Fibroblast of lung (primary cell): ENCODE measurements at regions not wholly inside any gene's neighbourhood (a gene's known extent, or its start where the extent isn't known, plus 50 kb on each side); places are given as distances from the start of the nearest gene placed in this dataset.

Source experiments
- DNase-seq, 2 donors: peaks; one replicate each; pipeline versions ENCODE4 v3.0.0 to v3.0.0-alpha.2; 2010; ENCODE audit warnings: low read depth in 2 of 2
- H2AFZ ChIP-seq: 2 replicates; pipeline ENCODE4 v1.5.1; 2012; ENCODE audit warnings: low read length, control low read depth, inconsistent platforms
- H3K27ac ChIP-seq: 2 replicates; pipeline ENCODE4 v1.5.1; 2011; ENCODE audit warnings: low read length, control low read depth; ENCODE audit not compliant: insufficient read depth
- H3K27me3 ChIP-seq: 2 replicates; pipeline ENCODE4 v1.5.1; 2011; ENCODE audit warnings: mild to moderate bottlenecking, low read length; ENCODE audit not compliant: control insufficient read depth, insufficient read depth
- H3K36me3 ChIP-seq: 2 replicates; pipeline ENCODE4 v1.5.1; 2011; ENCODE audit warnings: low read length; ENCODE audit not compliant: control insufficient read depth, insufficient read depth
- H3K4me1 ChIP-seq: 2 replicates; pipeline ENCODE4 v1.5.1; 2011; ENCODE audit warnings: low read length; ENCODE audit not compliant: control insufficient read depth, insufficient read depth; ENCODE audit errors: extremely low read depth
- H3K4me2 ChIP-seq: 2 replicates; pipeline ENCODE4 v1.5.1; 2011; ENCODE audit warnings: low read length, control low read depth; ENCODE audit not compliant: insufficient read depth; ENCODE audit errors: extremely low read depth
- H3K4me3 ChIP-seq, 4 experiments: fragments of 200-600 bp in 1 of 4; sonication (generic) in 1 of 4; replicated peaks in 1 of 4; 2 replicates each; pipeline ENCODE4 v1.5.1; 2011 to 2016; ENCODE audit warnings: low read length in 4 of 4, low read depth in 3 of 4, mild to moderate bottlenecking in 3 of 4, control low read depth in 2 of 4, inconsistent platforms in 1 of 4, mixed read lengths in 1 of 4; ENCODE audit not compliant: insufficient read depth in 1 of 4; ENCODE audit errors: control extremely low read depth in 1 of 4
- H3K79me2 ChIP-seq: 2 replicates; pipeline ENCODE4 v1.5.1; 2012; ENCODE audit warnings: mild to moderate bottlenecking, low read length, inconsistent platforms; ENCODE audit not compliant: control insufficient read depth, insufficient read depth
- H3K9ac ChIP-seq: 2 replicates; pipeline ENCODE4 v1.5.1; 2011; ENCODE audit warnings: mild to moderate bottlenecking, low read length, control low read depth; ENCODE audit not compliant: insufficient read depth
- H3K9me3 ChIP-seq: 2 replicates; pipeline ENCODE4 v1.5.1; 2012; ENCODE audit warnings: low read depth, low read length; ENCODE audit not compliant: control insufficient read depth, insufficient read depth
- H4K20me1 ChIP-seq: 2 replicates; pipeline ENCODE4 v1.5.1; 2011; ENCODE audit warnings: low read length; ENCODE audit not compliant: control insufficient read depth, insufficient read depth; ENCODE audit errors: extremely low read depth
- CTCF ChIP-seq, 2 donors: IDR thresholded peaks in 1 of 2; conservative IDR thresholded peaks in 1 of 2; 1 replicate in 1 of 2; 2 replicates in 1 of 2; pipeline ENCODE4 v1.5.1; 2011 to 2012; ENCODE audit warnings: low read length in 2 of 2, control low read depth in 1 of 2, inconsistent platforms in 1 of 2, low read depth in 1 of 2, mild to moderate bottlenecking in 1 of 2
- EZH2 ChIP-seq: IDR thresholded peaks from 2 replicates; pipeline ENCODE4 v1.5.1; 2012; ENCODE audit warnings: low read length, control low read depth, mild to moderate bottlenecking; ENCODE audit errors: missing control alignments

- Histone ChIP-seq H3K4me3 (no peak overlapping the region), H3K36me3 (no peaks in the 10 kb centered on the region), H3K79me2 (no peaks in the 10 kb centered on the region), H4K20me1 (no peaks in the 10 kb centered on the region), H2AFZ (no peak overlapping the region), H3K27ac (no peak overlapping the region), H3K4me2 (no peak overlapping the region), H3K9me3 (no peaks in the 10 kb centered on the region), H3K27me3 (no peaks in the 10 kb centered on the region), H3K9ac (no peak overlapping the region), H3K4me1 (peaks cover 4% of the 10 kb centered on the region)
- peak in 1 of 2 donors; percentile 58 for DNase-seq
- TF ChIP-seq EZH2 (no peak), CTCF (conservative IDR thresholded peaks at IDR 0.05 in 1 of 2, IDR thresholded peaks at IDR 0.05 in 1 of 2; ENCODE audit: low read depth in 1 of 2, low read length in 2 of 2) (no peak)
These were observed 454.5 kb upstream of the JAG1 start for GRCh38 chr20:11128220-11128718.

- Histone ChIP-seq H3K27me3 (no peaks in the 10 kb centered on the region), H3K4me3 (no peak overlapping the region), H3K79me2 (no peaks in the 10 kb centered on the region), H3K9ac (no peak overlapping the region), H2AFZ (no peak overlapping the region), H3K4me2 (no peak overlapping the region), H4K20me1 (no peaks in the 10 kb centered on the region), H3K4me1 (peaks cover 4% of the 10 kb centered on the region), H3K9me3 (no peaks in the 10 kb centered on the region), H3K27ac (no peak overlapping the region), H3K36me3 (no peaks in the 10 kb centered on the region)
- no peak for DNase-seq
- TF ChIP-seq CTCF (conservative IDR thresholded peaks at IDR 0.05 in 1 of 2, IDR thresholded peaks at IDR 0.05 in 1 of 2; ENCODE audit: low read depth in 1 of 2, low read length in 2 of 2) (no peak), EZH2 (no peak)
These were observed 454.9 kb upstream of the JAG1 start for GRCh38 chr20:11128721-11129120.

- H3K27me3 ChIP-seq: no peaks in the 10 kb centered on the region
- peaks cover 4% of the 10 kb centered on the region for H3K4me1 ChIP-seq
- no peak overlapping the region for H3K4me3 ChIP-seq
- H3K4me2 ChIP-seq: no peak overlapping the region
- H3K9me3 ChIP-seq: no peaks in the 10 kb centered on the region
- no peak overlapping the region for H3K27ac ChIP-seq
- TF ChIP-seq CTCF (conservative IDR thresholded peaks at IDR 0.05 in 1 of 2, IDR thresholded peaks at IDR 0.05 in 1 of 2; ENCODE audit: low read depth in 1 of 2, low read length in 2 of 2) (no peak), EZH2 (no peak)
- H3K9ac ChIP-seq: no peak overlapping the region
- no peaks in the 10 kb centered on the region for H3K36me3 ChIP-seq
- no peak for DNase-seq
- H2AFZ ChIP-seq: no peak overlapping the region
- no peaks in the 10 kb centered on the region for H3K79me2 ChIP-seq
- no peaks in the 10 kb centered on the region for H4K20me1 ChIP-seq
These were observed 456.9 kb upstream of the JAG1 start for GRCh38 chr20:11130554-11131166.
